Small intestine (tissue), 7 donors: ENCODE measurements at regions not wholly inside any gene's neighbourhood (a gene's known extent, or its start where the extent isn't known, plus 50 kb on each side); places are given as distances from the start of the nearest gene placed in this dataset.

ENCODE experiments used
- DNase-seq, 2 donors: peaks; one replicate each; pipeline versions ENCODE4 v3.0.0 to v3.0.0-alpha.2; 2013
- FAIRE-seq: peaks from 2 replicates; lab custom pipeline; 2012; peaks lifted over from hg19 to GRCh38; lab: Jason Lieb, UNC
- H3K27ac ChIP-seq, 3 donors: one replicate each; pipeline ENCODE4 v1.5.1; 2013; ENCODE audit warnings: low read length in 2 of 3, mild to moderate bottlenecking in 2 of 3, control low read depth in 1 of 3, inconsistent platforms in 1 of 3, low read depth in 1 of 3, moderate library complexity in 1 of 3
- H3K27me3 ChIP-seq, 3 donors: one replicate each; pipeline ENCODE4 v1.6.1; 2013; ENCODE audit warnings: low read length in 3 of 3, inconsistent platforms in 1 of 3; ENCODE audit not compliant: control insufficient read depth in 3 of 3, insufficient read depth in 3 of 3
- H3K36me3 ChIP-seq, 3 donors: one replicate each; pipeline ENCODE4 v1.6.1; 2013; ENCODE audit warnings: low read length in 3 of 3, inconsistent platforms in 1 of 3, low read depth in 1 of 3, mild to moderate bottlenecking in 1 of 3, moderate library complexity in 1 of 3; ENCODE audit not compliant: control insufficient read depth in 3 of 3, insufficient read depth in 2 of 3
- H3K4me1 ChIP-seq, 3 donors: one replicate each; pipeline ENCODE4 v1.6.1; 2013; ENCODE audit warnings: low read length in 2 of 3, inconsistent platforms in 1 of 3, low read depth in 1 of 3, mild to moderate bottlenecking in 1 of 3, moderate library complexity in 1 of 3; ENCODE audit not compliant: control insufficient read depth in 3 of 3, insufficient read depth in 2 of 3
- H3K4me3 ChIP-seq, 3 donors: one replicate each; pipeline ENCODE4 v1.5.1; 2013; ENCODE audit warnings: low read length in 3 of 3, control low read depth in 1 of 3, inconsistent platforms in 1 of 3, low read depth in 1 of 3, mild to moderate bottlenecking in 1 of 3, moderate library complexity in 1 of 3
- H3K9me3 ChIP-seq, 2 donors: one replicate each; pipeline ENCODE4 v1.6.1; 2013; ENCODE audit warnings: low read depth in 1 of 2, low read length in 1 of 2; ENCODE audit not compliant: control insufficient read depth in 2 of 2, insufficient read depth in 1 of 2
- WGBS, 3 donors: extraction: QIAGEN DNeasy Blood & Tissue Kit; methylation state at CpG; one replicate each; pipeline ENCODE4 v1.1.7; 2013; 5-methylcytosine and 5-hydroxymethylcytosine counted together
- donor health status: healthy with polysubstance abuse.
- donor health status: control.
- donor health status: control.
- donor health status: Bipolar disorder and iron deficiency.
- donor health status: healthy.

- H3K27ac ChIP-seq = no peak overlapping the region
Observed at GRCh38 chr20:37627767-37628130, 66.1 kb upstream of the CTNNBL1 start.

GRCh38 chr20:37627060-37627766 is 66.6 kb upstream of the CTNNBL1 start:
- Histone ChIP-seq H3K4me3 (no peak overlapping the region), H3K36me3 (no peaks in the 10 kb centered on the region), H3K9me3 (no peaks in the 10 kb centered on the region), H3K4me1 (peaks cover 0 to 9% (median 0%) of the 10 kb centered on the region in 3 donors), H3K27me3 (peaks cover 0 to 10% (median 0%) of the 10 kb centered on the region in 3 donors), H3K27ac (no peak overlapping the region)
- FAIRE-seq = no peak
- 31 to 36% (median 34%) methylated on average over 15 of the region's 15 CpGs for WGBS, 3 donors
- DNase-seq = peak; percentile 15 to 82

More at GRCh38 chr20:37627767-37628130, 66.1 kb upstream of the CTNNBL1 start:
- Histone ChIP-seq H3K4me3 (no peak overlapping the region), H3K36me3 (no peaks in the 10 kb centered on the region), H3K4me1 (peaks cover 0 to 9% (median 0%) of the 10 kb centered on the region in 3 donors), H3K9me3 (no peaks in the 10 kb centered on the region), H3K27me3 (peaks cover 0 to 9% (median 0%) of the 10 kb centered on the region in 3 donors)
- no peak for DNase-seq
- FAIRE-seq = no peak

- H3K4me1 ChIP-seq = no peaks in the 10 kb centered on the region
- DNase-seq (no peak), FAIRE-seq (no peak)
- no peak overlapping the region for H3K27ac ChIP-seq
- no peak overlapping the region for H3K4me3 ChIP-seq
- H3K36me3 ChIP-seq = no peaks in the 10 kb centered on the region
- 3 to 18% (median 6%) methylated on average over 1 of the region's 1 CpG for WGBS, 3 donors
- H3K27me3 ChIP-seq = peaks cover 0 to 7% (median 0%) of the 10 kb centered on the region in 3 donors
- H3K9me3 ChIP-seq = no peaks in the 10 kb centered on the region
Observed at GRCh38 chr20:37624963-37625362, 68.9 kb upstream of the CTNNBL1 start.

- H3K27ac ChIP-seq = no peak overlapping the region
- no peaks in the 10 kb centered on the region for H3K9me3 ChIP-seq
- H3K36me3 ChIP-seq = no peaks in the 10 kb centered on the region
- H3K27me3 ChIP-seq = peaks cover 0 to 4% (median 0%) of the 10 kb centered on the region in 3 donors
- WGBS, 3 donors = 15 to 27% (median 24%) methylated on average over 5 of the region's 5 CpGs
- no peak for DNase-seq
- FAIRE-seq = no peak
- no peaks in the 10 kb centered on the region for H3K4me1 ChIP-seq
- H3K4me3 ChIP-seq = no peak overlapping the region
Observed at GRCh38 chr20:37622728-37623127, 71.1 kb upstream of the CTNNBL1 start.

- Histone ChIP-seq H3K36me3 (no peaks in the 10 kb centered on the region), H3K4me3 (no peak overlapping the region), H3K27ac (no peak overlapping the region), H3K27me3 (peaks cover 0 to 4% (median 0%) of the 10 kb centered on the region in 3 donors), H3K9me3 (peaks cover 0 to 2% of the 10 kb centered on the region in 2 donors), H3K4me1 (no peaks in the 10 kb centered on the region)
- no peak for DNase-seq
- no peak for FAIRE-seq
- 48 to 71% (median 54%) methylated on average over 2 of the region's 2 CpGs for WGBS, 3 donors
Observed at GRCh38 chr20:37619496-37619895, 74.3 kb upstream of the CTNNBL1 start.

GRCh38 chr20:37616110-37616425 is 77.8 kb upstream of the CTNNBL1 start:
- FAIRE-seq = no peak
- no peak for DNase-seq
- 6 to 26% (median 13%) methylated on average over 2 of the region's 2 CpGs for WGBS, 3 donors
- H3K27ac ChIP-seq = no peak overlapping the region
- no peaks in the 10 kb centered on the region for H3K4me1 ChIP-seq
- H3K9me3 ChIP-seq = peaks cover 0 to 2% of the 10 kb centered on the region in 2 donors
- H3K4me3 ChIP-seq = no peak overlapping the region
- H3K36me3 ChIP-seq = no peaks in the 10 kb centered on the region
- no peaks in the 10 kb centered on the region for H3K27me3 ChIP-seq

- Histone ChIP-seq H3K36me3 (no peaks in the 10 kb centered on the region), H3K4me3 (no peak overlapping the region), H3K4me1 (no peaks in the 10 kb centered on the region), H3K27me3 (no peaks in the 10 kb centered on the region), H3K27ac (no peak overlapping the region), H3K9me3 (peaks cover 0 to 2% of the 10 kb centered on the region in 2 donors)
- no peak for FAIRE-seq
- peak; percentile 53 to 60 for DNase-seq
- WGBS, 3 donors = 33 to 37% (median 35%) methylated on average over 5 of the region's 5 CpGs
Observed at GRCh38 chr20:37615340-37616109, 78.3 kb upstream of the CTNNBL1 start.

- Histone ChIP-seq H3K27ac (no peak overlapping the region), H3K4me3 (no peak overlapping the region), H3K36me3 (no peaks in the 10 kb centered on the region), H3K9me3 (peaks cover 0 to 2% of the 10 kb centered on the region in 2 donors), H3K27me3 (peaks cover 0 to 2% (median 0%) of the 10 kb centered on the region in 3 donors), H3K4me1 (no peaks in the 10 kb centered on the region)
- DNase-seq = no peak
- FAIRE-seq = no peak
- WGBS, 3 donors = 73 to 76% (median 76%) methylated on average over 1 of the region's 1 CpG
Observed at GRCh38 chr20:37611852-37612251, 82.0 kb upstream of the CTNNBL1 start.
